CD4-positive, alpha-beta T cell treated with Interferon alpha-2 for 1 hour (primary cell): ENCODE measurements at regions not wholly inside any gene's neighbourhood (a gene's known extent, or its start where the extent isn't known, plus 50 kb on each side); places are given as distances from the start of the nearest gene placed in this dataset.
"Not testable (repeated sequence)": the region's sequence is repeated elsewhere in the genome, so short reads cannot be mapped to it uniquely, and the experiment has no call there.

Source experiments
- DNase-seq, 2 donors: peaks; one replicate each; pipeline ENCODE4 v3.0.0-alpha.2; 2020 to 2022

GRCh38 chr10:4254101-4254994, 469.3 kb upstream of the KLF6 start:
- DNase-seq = no peak

- no peak for DNase-seq
Observed at GRCh38 chr10:4252701-4253100, 467.7 kb upstream of the KLF6 start.

GRCh38 chr10:4250587-4250887, 465.5 kb upstream of the KLF6 start:
- DNase-seq = no peak

- DNase-seq = no peak
Observed at GRCh38 chr10:4249841-4250586, 465.0 kb upstream of the KLF6 start.

GRCh38 chr10:4247379-4247778, 462.4 kb upstream of the KLF6 start:
- no peak for DNase-seq

- no peak for DNase-seq
Observed at GRCh38 chr10:4246881-4247358, 461.9 kb upstream of the KLF6 start.

GRCh38 chr10:4243651-4244050, 458.6 kb upstream of the KLF6 start:
- no peak for DNase-seq

- no peak for DNase-seq
Observed at GRCh38 chr10:4243169-4243568, 458.2 kb upstream of the KLF6 start.

- no peak for DNase-seq
Observed at GRCh38 chr10:4242561-4243035, 457.6 kb upstream of the KLF6 start.

- no peak for DNase-seq
Observed at GRCh38 chr10:4241724-4242345, 456.8 kb upstream of the KLF6 start.

GRCh38 chr10:4240608-4241197, 455.7 kb upstream of the KLF6 start:
- DNase-seq = no peak

- no peak for DNase-seq
Observed at GRCh38 chr10:4239186-4239585, 454.2 kb upstream of the KLF6 start.

GRCh38 chr10:4236905-4237304, 451.9 kb upstream of the KLF6 start:
- not testable (repeated sequence) for DNase-seq

- DNase-seq = peak; percentile 51 to 73
Observed at GRCh38 chr10:4234661-4235060, 449.7 kb upstream of the KLF6 start.

- DNase-seq = no peak
Observed at GRCh38 chr10:4231439-4231838, 446.4 kb upstream of the KLF6 start.

GRCh38 chr10:4230036-4230435, 445.0 kb upstream of the KLF6 start:
- no peak for DNase-seq

GRCh38 chr10:4229106-4229505, 444.1 kb upstream of the KLF6 start:
- DNase-seq = no peak

- no peak for DNase-seq
Observed at GRCh38 chr10:4227586-4227985, 442.6 kb upstream of the KLF6 start.

GRCh38 chr10:4226941-4227540, 442.0 kb upstream of the KLF6 start:
- DNase-seq = no peak

- DNase-seq = no peak
Observed at GRCh38 chr10:4224178-4224577, 439.2 kb upstream of the KLF6 start.

- not testable (repeated sequence) for DNase-seq
Observed at GRCh38 chr10:4221310-4221709, 436.3 kb upstream of the KLF6 start.

- no peak for DNase-seq
Observed at GRCh38 chr10:4219901-4220300, 434.9 kb upstream of the KLF6 start.

GRCh38 chr10:4217653-4218052, 432.6 kb upstream of the KLF6 start:
- DNase-seq = no peak
